ENCODE measurements at regions not wholly inside any gene's neighbourhood (a gene's known extent, or its start where the extent isn't known, plus 50 kb on each side); places are given as distances from the start of the nearest gene placed in this dataset.

GRCh38 chr9:99721898-99722297 lies 99.8 kb upstream of the NR4A3 start:
- TF ChIP-seq CTCF (IDR thresholded peaks at IDR 0.05; ENCODE audit: low read depth, low read length, poor library complexity, severe bottlenecking) (no peak), EZH2phosphoT487 (IDR thresholded peaks at IDR 0.05; ENCODE audit: borderline replicate concordance, low read length) (no peak)

Data from DOHH2 (cell line).